ENCODE measurements at regions not wholly inside any gene's neighbourhood (a gene's known extent, or its start where the extent isn't known, plus 50 kb on each side); places are given as distances from the start of the nearest gene placed in this dataset.
A peak's percentile ranks its signal among the peaks of the same experiment; 100 is the strongest.

- no peaks in the 10 kb centered on the region for H3K36me3 ChIP-seq
- no peak overlapping the region for H3K4me3 ChIP-seq
- H3K27me3 ChIP-seq, result no peaks in the 10 kb centered on the region
- no peak for DNase-seq
- intact Hi-C loops (cut with DNase I; ENCODE audit: low total_unique reads), result no loop called here
- no peaks in the 10 kb centered on the region for H3K9me3 ChIP-seq
- H3K27ac ChIP-seq, result no peak overlapping the region
- H3K4me1 ChIP-seq, result peaks cover 0 to 35% (median 4%) of the 10 kb centered on the region in 4 donors
- TF ChIP-seq CTCF (IDR thresholded peaks at IDR 0.05), result no peak
Measured at GRCh38 chr12:92442782-92443181, 260.0 kb upstream of the PLEKHG7 start.

GRCh38 chr12:92440072-92440471 lies 262.7 kb upstream of the PLEKHG7 start:
- H3K4me1 ChIP-seq, result peaks cover 0 to 30% (median 0%) of the 10 kb centered on the region in 4 donors
- H3K27me3 ChIP-seq, result no peaks in the 10 kb centered on the region
- no peak overlapping the region for H3K27ac ChIP-seq
- H3K4me3 ChIP-seq, result no peak overlapping the region
- TF ChIP-seq CTCF (IDR thresholded peaks at IDR 0.05), result no peak
- H3K36me3 ChIP-seq, result no peaks in the 10 kb centered on the region
- no peak for DNase-seq
- intact Hi-C loops (cut with DNase I; ENCODE audit: low total_unique reads), result no loop called here
- H3K9me3 ChIP-seq, result no peaks in the 10 kb centered on the region

- TF ChIP-seq CTCF (IDR thresholded peaks at IDR 0.05), result no peak
- intact Hi-C loops (cut with DNase I; ENCODE audit: low total_unique reads), result no loop called here
- Histone ChIP-seq H3K4me3 (no peak overlapping the region), H3K27ac (peak overlapping the region in 1 of 2 donors; percentile 28), H3K9me3 (no peaks in the 10 kb centered on the region), H3K4me1 (peaks cover 0 to 30% (median 0%) of the 10 kb centered on the region in 4 donors), H3K27me3 (no peaks in the 10 kb centered on the region), H3K36me3 (no peaks in the 10 kb centered on the region)
- DNase-seq, result peak in 1 of 2 donors; percentile 57
Measured at GRCh38 chr12:92439420-92439805, 263.4 kb upstream of the PLEKHG7 start.

- Histone ChIP-seq H3K27ac (peak overlapping the region in 1 of 2 donors; percentile 28), H3K4me1 (peaks cover 0 to 29% (median 0%) of the 10 kb centered on the region in 4 donors), H3K4me3 (no peak overlapping the region), H3K9me3 (no peaks in the 10 kb centered on the region), H3K27me3 (no peaks in the 10 kb centered on the region), H3K36me3 (no peaks in the 10 kb centered on the region)
- DNase-seq, result no peak
- intact Hi-C loops (cut with DNase I; ENCODE audit: low total_unique reads), result no loop called here
- TF ChIP-seq CTCF (IDR thresholded peaks at IDR 0.05), result no peak
Measured at GRCh38 chr12:92438641-92439419, 264.0 kb upstream of the PLEKHG7 start.

GRCh38 chr12:92437452-92437851 lies 265.3 kb upstream of the PLEKHG7 start:
- no peak for TF ChIP-seq CTCF (IDR thresholded peaks at IDR 0.05)
- intact Hi-C loops (cut with DNase I; ENCODE audit: low total_unique reads), result no loop called here
- no peaks in the 10 kb centered on the region for H3K36me3 ChIP-seq
- H3K27me3 ChIP-seq, result no peaks in the 10 kb centered on the region
- peaks cover 0 to 17% (median 0%) of the 10 kb centered on the region in 4 donors for H3K4me1 ChIP-seq
- H3K4me3 ChIP-seq, result no peak overlapping the region
- DNase-seq, result no peak
- H3K9me3 ChIP-seq, result no peaks in the 10 kb centered on the region
- no peak overlapping the region for H3K27ac ChIP-seq
